SK-N-SH treated with all-trans-retinoic acid at 6 μM for 48 hours (cell line): ENCODE measurements at regions not wholly inside any gene's neighbourhood (a gene's known extent, or its start where the extent isn't known, plus 50 kb on each side); places are given as distances from the start of the nearest gene placed in this dataset.

ENCODE experiments used
- CREB5 ChIP-seq: fragments of 250-450 bp; sonication (Bioruptor Pico); IDR thresholded peaks from 2 replicates; pipeline ENCODE4 v1.5.1; 2020; ENCODE audit warnings: low read depth, mild to moderate bottlenecking, moderate library complexity
- ISL1 ChIP-seq: fragments of 250-450 bp; sonication (Bioruptor Pico); IDR thresholded peaks from 2 replicates; pipeline ENCODE4 v2.1.2; 2022; ENCODE audit warnings: mild to moderate bottlenecking, moderate library complexity
- OSR1 ChIP-seq: fragments of 250-450 bp; sonication (Bioruptor Pico); IDR thresholded peaks from 2 replicates; pipeline ENCODE4 v1.8.0; 2022; ENCODE audit warnings: moderate library complexity, mild to moderate bottlenecking, inconsistent platforms
- PATZ1 ChIP-seq: fragments of 250-450 bp; sonication (Bioruptor Pico); IDR thresholded peaks from 2 replicates; pipeline ENCODE4 v1.8.0; 2020; ENCODE audit warnings: mild to moderate bottlenecking, moderate library complexity, borderline replicate concordance
- SNAI2 ChIP-seq: fragments of 250-450 bp; sonication (Bioruptor Pico); IDR thresholded peaks from 2 replicates; pipeline ENCODE4 v1.5.0; 2020; ENCODE audit warnings: mild to moderate bottlenecking, moderate library complexity
- TSHZ2 ChIP-seq: fragments of 250-450 bp; sonication (Bioruptor Pico); IDR thresholded peaks from 2 replicates; pipeline ENCODE4 v1.5.0; 2020; ENCODE audit warnings: mild to moderate bottlenecking, moderate library complexity
- ZFP30 ChIP-seq: fragments of 450-650 bp; formaldehyde crosslinking; IDR thresholded peaks from 2 replicates; pipeline ENCODE4 v1.5.0; 2022; ENCODE audit warnings: mild to moderate bottlenecking, moderate library complexity

- TF ChIP-seq SNAI2 (CRISPR knock-in tag) (no peak), CREB5 (CRISPR knock-in tag) (no peak), OSR1 (no peak), ISL1 (peak; percentile 85), PATZ1 (CRISPR knock-in tag) (no peak), ZFP30 (no peak), TSHZ2 (CRISPR knock-in tag) (no peak)
These were observed 179.6 kb upstream of the SLC39A10 start for GRCh38 chr2:195477248-195477995.
